Fibroblast of skin of right biceps (primary cell): ENCODE measurements at regions not wholly inside any gene's neighbourhood (a gene's known extent, or its start where the extent isn't known, plus 50 kb on each side); places are given as distances from the start of the nearest gene placed in this dataset.
"Not testable (repeated sequence)": the region's sequence is repeated elsewhere in the genome, so short reads cannot be mapped to it uniquely, and the experiment has no call there.

ENCODE experiments used
- DNase-seq: peaks from one replicate; pipeline ENCODE4 v3.0.0-alpha.2; 2013

DNA sequence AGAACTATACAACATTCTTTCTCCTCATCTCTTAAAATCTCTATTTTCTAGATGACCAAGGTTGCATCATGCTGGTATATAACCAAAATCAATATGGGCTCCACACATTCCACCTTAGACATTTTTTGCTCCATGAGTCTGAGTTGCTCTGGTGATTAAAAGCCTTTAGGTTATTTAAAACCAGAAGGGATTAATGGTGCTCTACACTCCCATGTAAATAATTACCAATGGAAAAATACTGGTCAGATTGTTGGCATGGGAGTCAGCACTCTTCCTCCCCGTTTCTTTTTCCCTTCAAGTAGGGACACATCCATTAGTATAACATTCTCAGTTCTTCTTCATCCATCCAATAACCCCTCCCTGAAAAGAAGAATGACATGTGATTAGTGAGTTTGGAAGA is 747.7 kb downstream of the PCDH17 start:
- DNase-seq = no peak

- not testable (repeated sequence) for DNase-seq
These were observed 753.8 kb downstream of the PCDH17 start for GRCh38 chr13:58385336-58385735.

DNA sequence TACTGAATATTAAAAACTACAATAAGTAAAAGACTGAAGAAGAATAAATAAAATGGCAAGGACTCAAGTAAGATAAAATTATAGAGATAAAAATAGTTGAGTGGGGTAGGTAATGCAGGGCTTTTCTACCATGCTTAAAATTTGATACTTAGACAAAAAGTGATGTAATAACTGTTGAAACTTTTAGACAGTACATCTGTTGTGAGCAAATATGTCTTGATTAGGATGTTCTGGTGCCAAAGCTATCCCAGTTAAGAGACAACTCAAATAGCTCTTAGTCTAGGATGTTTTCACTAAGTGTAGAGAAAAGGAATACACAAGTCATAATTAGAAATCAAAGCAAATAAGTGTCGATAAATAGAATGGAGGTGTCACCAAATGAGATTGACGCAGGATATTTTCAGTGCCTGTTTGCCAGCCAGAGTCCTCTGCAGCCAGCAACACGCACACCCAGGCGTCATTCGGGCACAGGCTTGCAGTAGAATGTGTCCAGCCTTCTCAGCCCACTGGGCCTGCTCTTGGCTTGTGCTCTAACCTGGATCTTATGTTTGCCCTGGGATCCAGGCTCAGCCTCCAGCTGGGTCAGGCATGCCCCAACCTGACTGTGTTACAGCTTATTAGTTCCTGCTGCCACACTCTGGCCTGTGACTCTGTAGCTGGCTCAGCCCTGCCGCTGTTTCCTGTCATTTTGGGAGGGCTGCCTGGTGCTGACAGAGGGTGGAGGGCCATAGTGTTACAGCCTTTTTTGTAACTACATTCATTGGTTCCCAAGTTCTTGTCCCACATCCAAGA is 766.2 kb downstream of the PCDH17 start:
- no peak for DNase-seq

GRCh38 chr13:58399263-58399662 is 767.7 kb downstream of the PCDH17 start:
- DNase-seq = no peak

GRCh38 chr13:58406545-58406944 is 775.0 kb downstream of the PCDH17 start:
- DNase-seq = no peak

- no peak for DNase-seq
These were observed 798.4 kb downstream of the PCDH17 start for GRCh38 chr13:58429917-58430316.

- no peak for DNase-seq
These were observed 803.4 kb downstream of the PCDH17 start for GRCh38 chr13:58434943-58435342.

DNA sequence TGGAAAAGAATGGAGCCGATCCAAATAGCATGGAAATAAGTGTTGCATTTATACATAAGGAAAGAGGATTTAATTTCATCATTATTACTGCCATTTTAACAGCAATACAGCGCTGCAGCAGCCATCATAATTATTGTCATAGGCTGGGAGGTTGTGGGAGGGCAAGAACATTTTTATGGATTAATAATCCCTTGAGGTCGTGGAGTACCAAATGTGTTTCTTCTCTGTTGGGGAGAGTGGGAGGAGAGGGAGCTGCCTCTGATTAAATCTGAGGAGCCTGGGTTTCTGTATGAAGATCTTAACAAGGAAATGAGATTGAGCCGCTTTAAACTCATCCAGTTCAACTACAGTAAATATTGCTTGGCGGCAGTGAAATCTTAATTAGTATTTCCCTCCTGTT is 805.9 kb downstream of the PCDH17 start:
- no peak for DNase-seq

DNA sequence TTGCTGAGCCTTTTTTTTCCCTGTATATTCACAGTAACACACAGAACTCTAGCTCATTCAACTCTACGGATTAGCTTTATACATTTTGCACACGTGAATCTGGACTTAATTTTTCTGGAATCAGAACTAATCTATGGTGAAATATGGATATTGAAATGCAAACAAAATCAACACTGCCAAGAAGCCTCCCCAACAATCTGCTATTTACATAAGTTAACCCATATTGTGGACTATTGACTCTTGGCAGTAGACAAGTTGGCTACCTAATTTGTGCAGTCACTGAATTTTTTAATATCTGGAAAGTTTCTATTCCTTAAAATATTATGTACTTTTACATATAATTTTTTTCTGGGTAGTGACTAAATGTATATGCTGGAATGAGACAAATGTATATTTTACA is 815.4 kb downstream of the PCDH17 start:
- no peak for DNase-seq

- DNase-seq = no peak
These were observed 820.6 kb downstream of the PCDH17 start for GRCh38 chr13:58452123-58452623.

DNA sequence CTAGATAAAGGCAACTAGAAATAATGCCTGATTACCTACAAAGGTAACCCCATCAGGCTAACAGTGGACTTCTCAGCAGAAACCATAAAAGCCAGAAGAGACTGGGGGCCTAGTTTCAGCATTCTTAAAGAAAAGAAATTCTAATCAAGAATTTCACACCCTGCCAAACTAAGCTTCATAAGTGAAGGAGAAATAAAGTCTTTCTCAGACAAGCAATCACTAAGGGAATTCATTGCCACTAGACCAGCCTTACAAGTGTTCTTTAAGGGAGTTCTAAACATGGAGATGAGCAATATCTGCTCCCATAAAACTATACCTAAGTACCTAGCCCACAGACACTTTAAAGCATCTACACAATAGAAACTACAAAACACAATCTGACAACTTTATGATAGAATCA is 823.5 kb downstream of the PCDH17 start:
- DNase-seq = no peak

DNA sequence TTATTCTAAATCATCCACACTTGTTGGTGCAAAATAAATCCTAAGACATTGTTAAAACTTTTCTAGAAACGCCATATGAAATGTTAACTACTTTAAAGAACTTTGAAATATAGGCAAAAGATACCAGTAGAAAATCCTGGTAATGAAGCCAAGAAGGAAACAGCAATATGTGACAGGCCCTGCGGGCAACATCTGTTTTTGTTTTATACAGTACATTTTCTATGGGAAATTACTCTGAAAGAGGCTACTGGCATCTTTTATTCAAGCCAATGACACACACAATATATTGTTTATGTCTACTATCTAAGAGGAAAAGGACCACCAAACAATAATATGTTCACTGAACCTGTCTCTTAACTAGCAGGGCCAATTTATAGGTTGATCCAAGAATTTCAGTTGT is 829.7 kb downstream of the PCDH17 start:
- no peak for DNase-seq

GRCh38 chr13:58463841-58464240 is 832.3 kb downstream of the PCDH17 start:
- no peak for DNase-seq

DNA sequence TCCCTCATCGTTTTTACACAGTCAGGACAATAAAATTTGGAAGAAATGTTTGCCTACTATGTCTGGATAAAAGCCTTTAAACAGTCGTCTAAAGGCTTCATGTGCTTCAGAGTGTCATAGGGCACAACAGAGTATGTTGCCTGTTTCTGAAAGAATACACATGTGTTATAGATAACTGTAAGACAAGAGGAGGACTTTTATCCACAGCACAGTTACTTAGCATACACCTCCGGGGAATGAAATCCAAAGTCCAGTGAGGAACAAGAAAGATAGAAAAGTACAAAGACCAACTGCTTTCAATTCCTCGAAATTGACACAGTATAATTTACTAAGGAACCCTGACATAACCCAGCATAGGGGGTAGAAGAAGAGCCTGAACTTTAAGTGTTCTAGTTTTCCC is 835.6 kb downstream of the PCDH17 start:
- no peak for DNase-seq

- no peak for DNase-seq
These were observed 840.9 kb downstream of the PCDH17 start for GRCh38 chr13:58472483-58472882.

- no peak for DNase-seq
These were observed 843.0 kb downstream of the PCDH17 start for GRCh38 chr13:58474581-58474980.

DNA sequence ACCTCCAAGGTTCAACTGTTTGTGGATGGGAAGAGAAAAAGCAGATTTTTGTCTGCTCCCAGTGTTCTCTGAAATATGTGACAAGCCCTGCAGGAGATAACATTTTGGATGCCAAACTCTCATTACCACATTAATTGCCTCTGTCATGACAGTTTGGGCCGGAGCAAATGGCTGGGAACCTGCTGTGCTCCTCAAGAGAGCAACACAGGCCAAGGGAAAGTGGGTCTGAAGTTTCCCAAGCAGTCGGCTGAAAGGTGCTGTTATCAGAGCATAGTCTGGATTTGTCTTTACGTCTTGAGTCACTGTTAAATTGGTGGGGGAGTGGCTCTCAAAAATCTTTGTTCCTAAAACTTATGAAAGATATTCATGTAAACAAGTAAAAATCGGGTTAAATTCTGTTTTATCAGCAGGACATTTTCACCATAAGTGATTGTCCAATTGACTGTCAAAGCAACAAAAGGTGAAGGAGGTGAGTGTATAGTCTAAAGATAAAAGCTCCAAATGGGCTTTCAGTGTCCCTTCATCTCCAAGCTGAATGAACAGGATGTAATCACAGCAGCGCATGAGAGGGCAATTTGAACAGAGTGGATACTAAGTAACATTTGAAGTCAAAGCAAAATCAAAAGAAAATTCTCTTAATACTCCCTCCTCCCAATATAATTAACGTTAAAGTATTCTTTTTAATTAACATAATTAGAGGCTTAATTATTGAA is 844.8 kb downstream of the PCDH17 start:
- no peak for DNase-seq

- DNase-seq = no peak
These were observed 847.3 kb downstream of the PCDH17 start for GRCh38 chr13:58478858-58479257.

DNA sequence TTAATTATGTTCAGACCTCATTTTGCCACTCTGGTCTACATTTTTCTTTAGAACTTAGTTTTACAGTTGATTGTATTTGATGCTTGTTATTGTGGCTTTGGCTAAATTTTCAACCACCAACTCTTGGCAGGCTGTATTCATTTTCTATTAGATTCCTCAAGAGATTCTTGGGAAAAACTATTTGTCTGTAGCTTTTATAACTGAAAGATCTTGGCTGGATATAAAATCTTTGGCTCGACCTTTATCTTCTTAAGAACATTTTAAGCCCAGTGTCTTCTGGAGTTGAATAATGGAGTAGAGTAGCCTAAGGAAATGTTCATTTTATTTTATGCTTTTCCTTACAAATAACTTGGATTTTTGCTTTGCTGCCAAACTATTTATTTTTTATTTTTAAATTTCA is 848.5 kb downstream of the PCDH17 start:
- no peak for DNase-seq

- no peak for DNase-seq
These were observed 856.7 kb downstream of the PCDH17 start for GRCh38 chr13:58488251-58488650.

DNA sequence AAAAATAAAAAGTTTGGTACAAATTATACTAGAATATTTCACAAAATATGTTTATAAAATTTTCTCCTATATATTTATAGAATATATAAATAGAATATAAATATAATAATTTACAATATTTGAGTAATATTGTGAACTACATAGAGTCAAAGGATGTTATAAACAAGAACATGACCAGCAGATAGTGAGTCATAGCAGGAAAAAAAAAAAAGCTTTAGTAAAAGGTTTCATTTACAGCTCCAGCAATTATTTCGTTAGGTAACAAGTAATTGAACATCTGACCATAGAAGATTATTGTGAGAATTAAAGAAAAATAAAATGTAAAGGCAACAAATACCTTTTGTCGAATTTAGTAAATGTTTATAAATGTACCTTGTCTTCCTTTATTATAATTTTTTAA is 864.1 kb downstream of the PCDH17 start:
- DNase-seq = no peak

- DNase-seq = no peak
These were observed 869.4 kb downstream of the PCDH17 start for GRCh38 chr13:58500938-58501337.

DNA sequence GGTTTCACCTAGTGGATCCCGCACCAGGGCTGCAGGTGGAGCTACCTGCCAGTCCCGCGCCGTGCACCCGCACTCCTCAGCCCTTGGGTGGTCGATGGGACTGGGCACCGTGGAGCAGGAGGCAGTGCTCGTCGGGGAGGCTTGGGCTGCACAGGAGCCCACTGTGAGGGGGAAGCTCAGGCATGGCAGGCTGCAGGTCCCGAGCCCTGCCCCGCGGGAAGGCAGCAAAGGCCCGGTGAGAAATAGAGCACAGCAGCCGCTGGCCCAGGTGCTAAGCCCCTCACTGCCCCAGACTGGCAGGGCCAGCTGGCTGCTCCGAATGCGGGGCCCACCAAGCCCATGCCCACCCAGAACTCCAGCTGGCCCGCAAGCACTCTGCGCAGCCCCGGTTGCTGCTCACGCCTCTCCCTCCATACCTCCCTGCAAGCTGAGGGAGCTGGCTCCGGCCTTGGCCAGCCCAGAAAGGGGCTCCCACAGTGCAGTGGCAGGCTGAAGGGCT is 872.7 kb downstream of the PCDH17 start:
- not testable (repeated sequence) for DNase-seq

DNA sequence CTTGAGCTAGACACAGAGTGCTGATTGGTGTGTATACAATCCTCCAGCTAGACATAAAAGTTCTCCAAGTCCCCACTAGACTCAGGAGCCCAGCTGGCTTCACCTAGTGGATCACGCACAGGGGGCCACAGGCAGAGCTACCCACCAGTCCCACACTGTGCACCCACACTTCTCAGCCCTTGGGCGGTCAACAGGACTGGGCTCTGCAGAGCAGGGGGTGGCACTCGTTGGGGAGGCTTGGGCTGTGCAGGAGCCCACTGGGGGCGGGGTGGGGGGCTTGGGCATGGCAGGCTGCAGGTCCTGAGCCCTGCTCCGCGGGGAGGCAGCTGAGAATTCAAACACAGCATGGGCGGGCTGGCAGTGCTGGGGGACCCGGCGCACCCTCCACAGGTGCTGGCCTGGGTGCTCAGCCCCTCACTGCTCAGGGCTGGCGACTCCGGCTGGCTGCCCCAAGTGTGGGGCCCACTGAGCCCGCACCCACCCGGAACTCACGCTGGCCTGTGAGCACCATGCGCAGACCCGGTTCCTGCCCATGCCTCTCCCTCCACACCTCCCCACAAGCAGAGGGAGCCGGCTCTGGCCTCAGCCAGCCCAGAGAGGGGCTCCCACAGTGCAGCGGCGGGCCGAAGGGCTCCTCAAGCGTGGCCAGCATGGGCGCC is 873.8 kb downstream of the PCDH17 start:
- DNase-seq = not testable (repeated sequence)
